ENCODE measurements at regions not wholly inside any gene's neighbourhood (a gene's known extent, or its start where the extent isn't known, plus 50 kb on each side); places are given as distances from the start of the nearest gene placed in this dataset.

DNA sequence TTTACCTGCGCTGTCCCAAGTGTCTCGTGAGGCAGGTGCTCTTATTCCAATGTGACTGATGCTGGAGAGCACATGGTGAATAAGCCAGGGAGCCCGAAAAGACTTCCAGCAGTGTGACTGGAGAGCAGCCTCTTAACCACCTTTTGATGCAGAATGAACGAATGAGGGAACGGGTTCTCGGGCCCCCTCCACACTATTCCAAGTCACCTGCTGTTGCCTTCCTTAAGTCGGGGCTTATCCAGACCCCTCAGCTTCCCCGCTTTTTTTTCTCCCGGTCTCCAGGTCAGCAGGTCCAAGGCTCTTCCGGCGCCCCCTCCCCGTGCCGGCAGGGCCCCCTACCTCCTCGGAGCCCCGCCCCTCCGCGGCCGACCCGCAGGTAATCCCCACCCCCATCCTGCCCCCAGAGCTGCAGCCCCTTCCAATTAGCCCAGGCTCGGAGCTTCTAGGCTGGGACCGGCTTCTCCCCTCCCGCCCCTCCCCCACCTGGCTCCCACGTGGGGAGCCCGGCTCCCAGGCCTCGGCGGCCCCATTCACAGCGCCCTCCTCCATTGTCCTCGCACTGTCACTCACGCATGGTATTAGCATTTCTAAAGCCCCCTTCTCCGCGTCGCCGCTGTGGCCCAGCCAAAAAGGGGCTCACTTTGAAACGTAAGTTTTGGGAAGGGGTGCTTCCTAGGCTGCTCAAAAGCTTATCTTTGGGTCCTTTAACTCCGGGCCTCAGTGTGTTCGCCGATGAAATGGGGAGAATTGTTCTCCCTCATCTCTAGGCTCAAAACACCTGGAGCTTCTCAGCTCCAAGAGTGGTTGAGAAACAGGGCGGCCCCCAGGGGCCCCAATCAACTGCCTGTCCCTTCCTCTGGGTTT lies 56.2 kb upstream of the PJA1 start:
- no peak for DNase-seq

DNA sequence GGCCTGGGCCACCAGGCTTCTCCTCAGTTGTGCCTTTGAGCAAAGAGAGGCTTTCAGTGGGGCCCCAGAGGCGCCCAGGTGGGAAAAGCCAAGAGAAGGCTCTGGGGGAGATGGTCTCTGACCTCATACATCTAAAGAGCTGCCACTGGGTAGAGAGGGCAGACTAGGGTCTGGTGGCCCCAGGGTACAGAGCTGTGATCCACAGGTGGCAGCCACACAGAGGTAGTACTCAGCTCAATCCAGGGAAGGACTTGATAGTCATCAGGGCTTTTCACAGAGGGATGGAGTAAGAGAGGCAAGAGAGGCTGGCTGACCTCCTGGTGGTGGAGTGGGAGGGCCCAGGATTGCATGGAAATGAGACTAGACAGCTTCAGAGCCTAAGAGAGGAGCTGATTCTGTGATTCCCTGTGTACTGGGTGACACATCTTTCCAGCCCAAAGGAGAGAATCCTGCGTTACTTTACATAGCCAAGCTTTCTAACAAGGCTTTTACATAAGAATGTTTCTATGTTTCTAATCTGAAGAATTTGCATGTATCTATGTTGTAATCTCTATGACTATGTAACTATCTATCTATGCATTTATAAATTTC lies 53.2 kb upstream of the PJA1 start:
- no peak for DNase-seq

DNA sequence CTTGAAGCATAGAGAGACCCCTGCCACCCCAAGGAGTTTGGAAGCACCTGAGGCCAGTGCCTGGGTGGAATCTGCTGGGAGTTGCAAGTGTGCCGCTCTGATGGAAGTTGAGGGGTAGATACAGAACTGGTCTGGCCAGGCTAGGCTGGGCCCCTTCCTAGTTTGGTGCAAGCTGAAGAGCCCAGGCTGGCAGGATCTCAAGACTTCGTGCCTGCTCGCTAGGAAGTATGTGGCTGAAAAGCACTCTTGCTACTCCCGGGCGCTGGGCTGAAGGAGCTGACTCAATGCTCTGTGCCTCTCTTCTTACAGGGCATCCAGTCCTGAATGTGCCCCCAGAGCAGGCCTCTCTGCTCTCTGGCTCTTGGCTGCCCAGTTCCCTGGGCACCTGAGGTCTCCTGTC lies 51.7 kb upstream of the PJA1 start:
- no peak for DNase-seq

DNA sequence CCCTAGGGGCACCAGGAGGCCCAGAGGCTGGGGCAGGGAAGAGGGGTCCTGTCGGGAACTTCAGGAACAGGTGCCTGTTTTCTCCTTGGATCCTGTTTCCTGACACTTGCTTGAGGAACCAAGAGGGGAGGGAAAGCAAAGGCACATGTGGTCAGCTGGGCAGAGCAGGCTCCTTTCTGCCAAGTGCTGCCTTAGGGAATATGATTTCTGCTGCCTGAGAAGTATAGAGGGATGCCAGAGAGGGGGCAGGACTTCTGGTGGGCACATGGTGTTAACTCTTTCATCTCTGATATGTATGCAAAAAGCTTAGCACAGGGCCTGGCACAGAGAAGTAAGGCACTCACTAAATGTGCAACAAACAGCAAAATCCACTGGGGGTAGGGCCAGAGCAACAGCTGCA lies 51.2 kb upstream of the PJA1 start:
- no peak for DNase-seq

DNA sequence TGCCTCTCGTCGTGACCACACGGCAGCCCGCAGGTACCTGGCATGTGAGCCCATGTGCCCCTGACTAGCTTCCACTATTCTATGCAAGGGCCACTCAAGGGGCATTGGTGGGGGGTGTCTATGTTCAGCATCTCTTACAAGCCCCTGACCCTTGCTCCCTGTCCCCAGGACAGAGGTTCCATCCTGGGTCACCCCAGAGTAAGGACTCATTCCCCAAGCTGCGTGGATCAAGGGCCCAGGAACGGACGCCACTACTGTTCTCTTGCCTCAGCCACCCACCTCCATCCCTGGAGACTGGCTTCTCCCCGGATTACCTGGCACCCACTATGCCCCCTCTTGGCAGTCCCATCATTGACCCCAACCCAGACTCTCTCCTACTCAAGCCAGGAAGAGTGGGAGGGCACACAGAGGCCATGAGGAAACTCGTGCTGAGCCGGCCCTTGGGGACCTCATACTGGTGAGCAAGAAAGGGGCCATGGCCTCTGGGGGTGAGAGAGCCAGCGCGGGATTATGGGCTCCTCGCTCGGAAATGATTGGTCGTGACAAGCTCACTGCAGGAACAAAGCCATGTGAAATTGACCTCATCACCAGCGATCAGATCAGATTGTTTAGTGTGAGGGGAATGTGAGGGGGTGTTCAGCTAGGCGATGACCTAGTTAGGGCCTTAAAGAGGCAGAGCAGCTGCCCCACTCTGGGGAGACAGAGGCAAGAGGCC lies 50.1 kb upstream of the PJA1 start:
- DNase-seq = no peak
